Smooth muscle cell (in vitro differentiated cells): ENCODE measurements at regions not wholly inside any gene's neighbourhood (a gene's known extent, or its start where the extent isn't known, plus 50 kb on each side); places are given as distances from the start of the nearest gene placed in this dataset.

ENCODE experiments used
- DNase-seq: peaks from one replicate; lab custom pipeline; 2025; ENCODE audit not compliant: unreplicated experiment; lab: John Stamatoyannopoulos, UW
- H2AFZ ChIP-seq: fragments of 200-600 bp; sonication (generic); 2 replicates; pipeline ENCODE4 v1.6.0; 2016; ENCODE audit warnings: antibody characterized with exemption, low read depth, mild to moderate bottlenecking
- H3F3A ChIP-seq: fragments of 200-600 bp; sonication (generic); 2 replicates; pipeline ENCODE4 v1.6.0; 2017; ENCODE audit warnings: antibody characterized with exemption, low read depth
- H3K27ac ChIP-seq: fragments of 200-600 bp; sonication (generic); 2 replicates; pipeline ENCODE4 v1.5.1; 2016; ENCODE audit warnings: low read depth, mild to moderate bottlenecking
- H3K27me3 ChIP-seq: fragments of 200-600 bp; sonication (generic); 2 replicates; pipeline ENCODE4 v1.6.1; 2016; ENCODE audit warnings: low read depth, mild to moderate bottlenecking
- H3K36me3 ChIP-seq: fragments of 200-600 bp; sonication (generic); 2 replicates; pipeline ENCODE4 v1.5.1; 2016; ENCODE audit warnings: low read depth
- H3K4me1 ChIP-seq: fragments of 200-600 bp; sonication (generic); 2 replicates; pipeline ENCODE4 v1.5.1; 2016; ENCODE audit warnings: low read depth
- H3K4me2 ChIP-seq: fragments of 200-600 bp; sonication (generic); 2 replicates; pipeline ENCODE4 v1.6.0; 2016; ENCODE audit warnings: mild to moderate bottlenecking
- H3K4me3 ChIP-seq: fragments of 200-600 bp; sonication (generic); 2 replicates; pipeline ENCODE4 v1.5.1; 2016; ENCODE audit warnings: mild to moderate bottlenecking
- H3K79me2 ChIP-seq: fragments of 200-600 bp; sonication (generic); 2 replicates; pipeline ENCODE4 v1.6.0; 2016; ENCODE audit warnings: low read depth, mild to moderate bottlenecking
- H3K9ac ChIP-seq: fragments of 200-600 bp; sonication (generic); 2 replicates; pipeline ENCODE4 v1.6.0; 2016; ENCODE audit warnings: low read depth
- H3K9me3 ChIP-seq: fragments of 200-600 bp; sonication (generic); replicated peaks from 2 replicates; pipeline ENCODE4 v1.5.1; 2016; ENCODE audit warnings: low read depth
- H4K20me1 ChIP-seq: fragments of 200-600 bp; sonication (generic); 2 replicates; pipeline ENCODE4 v1.6.0; 2016; ENCODE audit warnings: low read depth
- WGBS: methylation state at CpG from one replicate; pipeline ENCODE4 v1.1.7; 2016; ENCODE audit warnings: low lambda C conversion rate; 5-methylcytosine and 5-hydroxymethylcytosine counted together
- TF ChIP-seq, protein P1 (sequence below): fragments of 200-600 bp; sonication (generic); IDR thresholded peaks from 2 replicates; pipeline ENCODE4 v1.5.1; 2017; ENCODE audit warnings: borderline replicate concordance, mild to moderate bottlenecking, antibody characterized with exemption; ENCODE audit not compliant: insufficient read depth, poor library complexity, severe bottlenecking

DNA sequence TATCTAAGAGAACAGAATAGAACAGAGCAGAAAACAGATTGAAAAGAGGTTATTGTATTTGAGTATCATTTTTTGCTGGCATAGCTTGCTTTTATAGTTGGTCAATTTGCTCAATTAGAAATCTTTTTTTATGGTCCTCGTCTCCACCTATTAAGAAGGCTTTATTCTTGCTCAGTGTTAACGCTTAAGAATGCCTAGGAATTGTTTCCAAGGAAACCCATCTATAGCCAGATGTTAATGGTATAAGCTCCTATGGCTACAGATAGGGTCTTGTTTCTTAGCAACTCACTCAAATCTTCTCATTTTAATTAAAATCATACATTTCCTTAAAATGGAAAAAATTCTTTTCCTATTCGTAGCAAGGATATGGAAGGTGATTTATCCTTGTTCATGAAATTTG is 392.3 kb downstream of the TMEM135 start:
- 88% methylated on average over 3 of the region's 3 CpGs for WGBS
- no peak overlapping the region for H2AFZ ChIP-seq

DNA sequence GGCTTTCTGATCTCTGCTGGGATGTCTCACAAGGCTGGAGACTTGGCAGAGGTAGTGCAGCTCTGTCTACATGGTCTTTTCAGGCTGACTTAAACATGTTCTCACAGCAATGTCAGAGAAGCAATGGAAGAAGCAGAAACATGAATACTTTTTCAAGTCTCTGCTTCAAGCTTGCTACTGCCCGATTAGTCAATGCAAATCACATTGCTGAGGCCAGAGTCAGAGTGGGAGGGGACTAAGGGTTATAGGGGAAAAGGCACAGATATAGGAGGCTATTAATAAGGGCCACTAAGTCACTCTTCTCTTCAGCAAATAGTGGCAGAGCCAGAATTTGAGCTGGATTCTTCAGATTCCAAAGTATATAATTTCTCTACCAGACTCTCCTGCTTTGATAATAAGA is 390.5 kb downstream of the TMEM135 start:
- Histone ChIP-seq H4K20me1 (no peaks in the 10 kb centered on the region), H3K36me3 (no peaks in the 10 kb centered on the region), H3K9me3 (no peaks in the 10 kb centered on the region), H3K9ac (no peak overlapping the region), H3K4me1 (no peaks in the 10 kb centered on the region), H2AFZ (no peak overlapping the region), H3K27me3 (no peaks in the 10 kb centered on the region), H3K4me3 (no peak overlapping the region), H3F3A (no peaks in the 10 kb centered on the region), H3K4me2 (no peak overlapping the region), H3K79me2 (no peaks in the 10 kb centered on the region), H3K27ac (no peak overlapping the region)
- 41% methylated on average over 1 of the region's 1 CpG for WGBS
- TF ChIP-seq, protein P1, sequence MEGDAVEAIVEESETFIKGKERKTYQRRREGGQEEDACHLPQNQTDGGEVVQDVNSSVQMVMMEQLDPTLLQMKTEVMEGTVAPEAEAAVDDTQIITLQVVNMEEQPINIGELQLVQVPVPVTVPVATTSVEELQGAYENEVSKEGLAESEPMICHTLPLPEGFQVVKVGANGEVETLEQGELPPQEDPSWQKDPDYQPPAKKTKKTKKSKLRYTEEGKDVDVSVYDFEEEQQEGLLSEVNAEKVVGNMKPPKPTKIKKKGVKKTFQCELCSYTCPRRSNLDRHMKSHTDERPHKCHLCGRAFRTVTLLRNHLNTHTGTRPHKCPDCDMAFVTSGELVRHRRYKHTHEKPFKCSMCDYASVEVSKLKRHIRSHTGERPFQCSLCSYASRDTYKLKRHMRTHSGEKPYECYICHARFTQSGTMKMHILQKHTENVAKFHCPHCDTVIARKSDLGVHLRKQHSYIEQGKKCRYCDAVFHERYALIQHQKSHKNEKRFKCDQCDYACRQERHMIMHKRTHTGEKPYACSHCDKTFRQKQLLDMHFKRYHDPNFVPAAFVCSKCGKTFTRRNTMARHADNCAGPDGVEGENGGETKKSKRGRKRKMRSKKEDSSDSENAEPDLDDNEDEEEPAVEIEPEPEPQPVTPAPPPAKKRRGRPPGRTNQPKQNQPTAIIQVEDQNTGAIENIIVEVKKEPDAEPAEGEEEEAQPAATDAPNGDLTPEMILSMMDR: no peak
- no peak for DNase-seq

More for the DNA sequence above, 392.3 kb downstream of the TMEM135 start:
- Histone ChIP-seq H3F3A (no peaks in the 10 kb centered on the region), H3K4me3 (no peak overlapping the region), H3K36me3 (no peaks in the 10 kb centered on the region), H3K27me3 (no peaks in the 10 kb centered on the region), H3K4me2 (no peak overlapping the region), H3K9ac (no peak overlapping the region), H3K79me2 (no peaks in the 10 kb centered on the region), H3K27ac (no peak overlapping the region), H4K20me1 (no peaks in the 10 kb centered on the region), H3K9me3 (no peaks in the 10 kb centered on the region), H3K4me1 (no peaks in the 10 kb centered on the region)
- no peak for DNase-seq
- TF ChIP-seq, protein P1: no peak

DNA sequence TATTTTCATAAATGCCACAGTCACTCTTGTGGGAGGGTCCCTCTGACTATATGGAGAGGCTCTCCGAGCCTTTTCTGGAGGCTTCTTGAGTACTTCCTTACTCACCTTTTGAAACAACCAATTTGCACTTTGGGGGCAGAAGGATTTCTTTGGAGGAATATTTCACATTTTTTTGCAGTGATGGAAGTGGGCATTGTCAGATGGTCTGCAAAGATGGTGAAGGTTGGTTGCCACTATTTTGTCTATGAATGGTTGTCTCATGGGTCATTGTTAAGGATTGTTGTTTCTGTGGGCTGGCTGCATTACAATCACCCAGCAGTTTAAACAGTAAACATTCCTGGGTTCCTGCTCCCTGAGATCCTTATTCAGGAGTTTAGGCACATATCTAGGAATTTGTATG is 388.2 kb downstream of the TMEM135 start:
- H3K9me3 ChIP-seq: no peaks in the 10 kb centered on the region
- H3K4me1 ChIP-seq: no peaks in the 10 kb centered on the region
- no peak overlapping the region for H2AFZ ChIP-seq
- TF ChIP-seq, protein P1: no peak
- no peak for DNase-seq
- H3K27ac ChIP-seq: no peak overlapping the region
- H3K4me3 ChIP-seq: no peak overlapping the region
- no peaks in the 10 kb centered on the region for H3K36me3 ChIP-seq
- WGBS: 95% methylated on average over 1 of the region's 1 CpG
- no peaks in the 10 kb centered on the region for H3F3A ChIP-seq
- H3K4me2 ChIP-seq: no peak overlapping the region
- H3K27me3 ChIP-seq: no peaks in the 10 kb centered on the region
- no peaks in the 10 kb centered on the region for H3K79me2 ChIP-seq
- H4K20me1 ChIP-seq: no peaks in the 10 kb centered on the region
- no peak overlapping the region for H3K9ac ChIP-seq

DNA sequence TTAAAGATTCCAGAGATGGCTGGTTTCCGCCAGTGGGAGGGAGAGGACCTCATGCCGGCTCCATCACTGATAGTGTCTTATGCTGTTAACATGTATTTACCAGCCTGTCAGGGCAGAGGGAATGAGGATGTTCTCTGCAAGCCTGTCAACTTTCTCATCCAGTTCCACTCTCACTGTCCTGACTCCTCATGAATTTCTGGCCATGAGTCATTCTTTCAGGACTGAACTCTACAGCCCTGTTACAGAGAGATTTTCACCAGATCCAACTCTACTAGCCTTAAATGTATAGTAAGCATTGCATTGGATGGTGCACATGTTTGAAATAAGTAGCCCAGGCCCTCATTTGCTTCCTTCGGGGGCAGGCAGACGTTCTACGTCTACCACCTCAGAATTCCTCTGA is 387.7 kb downstream of the TMEM135 start:
- Histone ChIP-seq H3K27me3 (no peaks in the 10 kb centered on the region), H3K4me3 (no peak overlapping the region), H3F3A (no peaks in the 10 kb centered on the region), H4K20me1 (no peaks in the 10 kb centered on the region), H3K9ac (no peak overlapping the region), H3K4me2 (no peak overlapping the region), H3K79me2 (no peaks in the 10 kb centered on the region), H3K36me3 (no peaks in the 10 kb centered on the region), H2AFZ (no peak overlapping the region), H3K9me3 (no peaks in the 10 kb centered on the region), H3K27ac (no peak overlapping the region), H3K4me1 (no peaks in the 10 kb centered on the region)
- WGBS: 59% methylated on average over 5 of the region's 5 CpGs
- TF ChIP-seq, protein P1: no peak
- DNase-seq: no peak
